Right ventricle myocardium superior (tissue), 1 donor: ENCODE measurements at regions not wholly inside any gene's neighbourhood (a gene's known extent, or its start where the extent isn't known, plus 50 kb on each side); places are given as distances from the start of the nearest gene placed in this dataset.
A peak's percentile ranks its signal among the peaks of the same experiment; 100 is the strongest.

Source experiments
- ATAC-seq: fragments of 200-7000 bp; cut with Tn5 transposase; one replicate; pipeline ENCODE4 v1.9.1; 2020; ENCODE audit warnings: mild to moderate bottlenecking; ENCODE audit not compliant: poor library complexity
- DNase-seq: peaks from one replicate; pipeline ENCODE4 v3.0.0-alpha.2; 2020
- intact Hi-C: fragments of 100-400 bp; cut with DNase I; formaldehyde crosslinking; loops from one replicate; pipeline ENCODE4 v1.11.2; 2022
- donor health status: DM: no; HTN: yes; CAD: no; lungs with severe emphysema.

- intact Hi-C loops = no loop called here
- no peak for ATAC-seq
Observed at GRCh38 chr6:71468038-71468437, 179.4 kb downstream of the OGFRL1 start.

GRCh38 chr6:71468841-71469700 is 180.5 kb downstream of the OGFRL1 start:
- ATAC-seq (no peak), DNase-seq (no peak)
- intact Hi-C loops = no loop called here

More at GRCh38 chr6:71468038-71468437, 179.4 kb downstream of the OGFRL1 start:
- DNase-seq = no peak

- no peak for ATAC-seq
- DNase-seq = no peak
- intact Hi-C loops = no loop called here
Observed at GRCh38 chr6:71471718-71472117, 183.1 kb downstream of the OGFRL1 start.

- ATAC-seq = peak; percentile 55
Observed at GRCh38 chr6:71473926-71474325, 185.3 kb downstream of the OGFRL1 start.

GRCh38 chr6:71474942-71475341 is 186.3 kb downstream of the OGFRL1 start:
- intact Hi-C loops = no loop called here
- DNase-seq (no peak), ATAC-seq (no peak)

More at GRCh38 chr6:71473926-71474325, 185.3 kb downstream of the OGFRL1 start:
- intact Hi-C loops = no loop called here
- no peak for DNase-seq

GRCh38 chr6:71476371-71476770 is 187.8 kb downstream of the OGFRL1 start:
- DNase-seq (no peak), ATAC-seq (no peak)
- intact Hi-C loops = no loop called here

GRCh38 chr6:71476872-71477271 is 188.3 kb downstream of the OGFRL1 start:
- intact Hi-C loops = no loop called here
- DNase-seq = no peak
- no peak for ATAC-seq

GRCh38 chr6:71478834-71479541 is 190.4 kb downstream of the OGFRL1 start:
- ATAC-seq = peak; percentile 70
- no peak for DNase-seq
- intact Hi-C loops = no loop called here

GRCh38 chr6:71480577-71480976 is 192.0 kb downstream of the OGFRL1 start:
- intact Hi-C loops = no loop called here
- DNase-seq = no peak
- ATAC-seq = no peak

- ATAC-seq (no peak), DNase-seq (no peak)
- intact Hi-C loops = no loop called here
Observed at GRCh38 chr6:71481011-71481410, 192.4 kb downstream of the OGFRL1 start.

- intact Hi-C loops = no loop called here
- ATAC-seq = no peak
- no peak for DNase-seq
Observed at GRCh38 chr6:71481801-71482200, 193.2 kb downstream of the OGFRL1 start.

GRCh38 chr6:71482742-71483141 is 194.1 kb downstream of the OGFRL1 start:
- no peak for ATAC-seq
- intact Hi-C loops = no loop called here
- DNase-seq = no peak

- DNase-seq = no peak
- no peak for ATAC-seq
- intact Hi-C loops = no loop called here
Observed at GRCh38 chr6:71486461-71486860, 197.8 kb downstream of the OGFRL1 start.

- DNase-seq (no peak), ATAC-seq (no peak)
- intact Hi-C loops = no loop called here
Observed at GRCh38 chr6:71488186-71488585, 199.6 kb downstream of the OGFRL1 start.

- DNase-seq (no peak), ATAC-seq (no peak)
Observed at GRCh38 chr6:71489736-71490135, 201.1 kb downstream of the OGFRL1 start.

GRCh38 chr6:71490876-71491275 is 202.3 kb downstream of the OGFRL1 start:
- no peak for DNase-seq
- intact Hi-C loops = no loop called here
- ATAC-seq = no peak

More at GRCh38 chr6:71489736-71490135, 201.1 kb downstream of the OGFRL1 start:
- intact Hi-C loops = no loop called here

- intact Hi-C loops = no loop called here
- DNase-seq (no peak), ATAC-seq (no peak)
Observed at GRCh38 chr6:71491844-71492243, 203.2 kb downstream of the OGFRL1 start.

- ATAC-seq (no peak), DNase-seq (no peak)
- intact Hi-C loops = no loop called here
Observed at GRCh38 chr6:71492668-71493067, 204.1 kb downstream of the OGFRL1 start.

GRCh38 chr6:71496018-71496721 is 207.6 kb downstream of the OGFRL1 start:
- intact Hi-C loops = no loop called here

GRCh38 chr6:71496722-71497033 is 208.1 kb downstream of the OGFRL1 start:
- intact Hi-C loops = no loop called here
- ATAC-seq (no peak), DNase-seq (no peak)

More at GRCh38 chr6:71496018-71496721, 207.6 kb downstream of the OGFRL1 start:
- DNase-seq (no peak), ATAC-seq (peak; percentile 77)
